Natural killer cell (primary cell): ENCODE measurements at regions not wholly inside any gene's neighbourhood (a gene's known extent, or its start where the extent isn't known, plus 50 kb on each side); places are given as distances from the start of the nearest gene placed in this dataset.

ENCODE experiments used
- ATAC-seq, 3 donors: fragments of 150-1000 bp in 2 of 3; fragments of 200-7000 bp in 1 of 3; cut with Tn5 transposase; 1 replicate in 1 of 3; 2 replicates in 2 of 3; pipeline ENCODE4 v1.10.0; 2021; ENCODE audit warnings: mild to moderate bottlenecking in 2 of 3, moderate library complexity in 2 of 3
- DNase-seq, 2 donors: peaks; one replicate each; pipeline versions ENCODE4 v3.0.0 to v3.0.0-alpha.2; 2013 to 2021; ENCODE audit warnings: mixed read lengths in 1 of 2
- H3K27ac ChIP-seq: one replicate; pipeline ENCODE4 v1.5.1; 2013; ENCODE audit warnings: mild to moderate bottlenecking, low read length
- H3K27me3 ChIP-seq: one replicate; pipeline ENCODE4 v1.6.1; 2013; ENCODE audit warnings: low read length; ENCODE audit not compliant: control insufficient read depth, insufficient read depth
- H3K36me3 ChIP-seq: one replicate; pipeline ENCODE4 v1.6.1; 2013; ENCODE audit warnings: low read length; ENCODE audit not compliant: control insufficient read depth, insufficient read depth
- H3K4me1 ChIP-seq: one replicate; pipeline ENCODE4 v1.6.1; 2013; ENCODE audit warnings: low read length; ENCODE audit not compliant: control insufficient read depth, insufficient read depth
- H3K4me3 ChIP-seq: one replicate; pipeline ENCODE4 v1.5.1; 2013; ENCODE audit warnings: low read length
- H3K9me3 ChIP-seq: one replicate; pipeline ENCODE4 v1.6.1; 2013; ENCODE audit warnings: low read length; ENCODE audit not compliant: control insufficient read depth, insufficient read depth
- H3K27ac Mint-ChIP-seq, 2 donors: one replicate each; pipeline ENCODE4 v1.8.0; 2022; ENCODE audit warnings: mild to moderate bottlenecking in 2 of 2, mixed read lengths in 2 of 2, moderate library complexity in 1 of 2
- H3K27me3 Mint-ChIP-seq, 2 donors: one replicate each; pipeline ENCODE4 v1.8.0; 2022; ENCODE audit warnings: low read depth in 2 of 2, mixed read lengths in 2 of 2
- H3K36me3 Mint-ChIP-seq: one replicate; pipeline ENCODE4 v1.8.0; 2022; ENCODE audit warnings: mixed read lengths
- H3K4me1 Mint-ChIP-seq, 2 donors: one replicate each; pipeline ENCODE4 v1.8.0; 2022; ENCODE audit warnings: mixed read lengths in 2 of 2
- H3K4me3 Mint-ChIP-seq: one replicate; pipeline ENCODE4 v1.8.0; 2022; ENCODE audit warnings: mild to moderate bottlenecking, moderate library complexity, mixed read lengths
- H3K9me3 Mint-ChIP-seq, 2 donors: one replicate each; pipeline ENCODE4 v1.8.0; 2022; ENCODE audit warnings: mixed read lengths in 2 of 2
- WGBS: methylation state at CpG from one replicate; pipeline ENCODE4 v1.1.7; 2013; ENCODE audit warnings: missing lambda C conversion rate; ENCODE audit not compliant: insufficient coverage; 5-methylcytosine and 5-hydroxymethylcytosine counted together
- intact Hi-C: fragments of 100-400 bp; cut with micrococcal nuclease; formaldehyde crosslinking; loops from one replicate; pipeline ENCODE4 v1.14.2; 2022
- TF ChIP-seq, protein P1 (sequence below): fragments of 200-600 bp; IDR thresholded peaks from one replicate; pipeline ENCODE4 v1.8.0; 2022; ENCODE audit warnings: antibody characterized with exemption

DNA sequence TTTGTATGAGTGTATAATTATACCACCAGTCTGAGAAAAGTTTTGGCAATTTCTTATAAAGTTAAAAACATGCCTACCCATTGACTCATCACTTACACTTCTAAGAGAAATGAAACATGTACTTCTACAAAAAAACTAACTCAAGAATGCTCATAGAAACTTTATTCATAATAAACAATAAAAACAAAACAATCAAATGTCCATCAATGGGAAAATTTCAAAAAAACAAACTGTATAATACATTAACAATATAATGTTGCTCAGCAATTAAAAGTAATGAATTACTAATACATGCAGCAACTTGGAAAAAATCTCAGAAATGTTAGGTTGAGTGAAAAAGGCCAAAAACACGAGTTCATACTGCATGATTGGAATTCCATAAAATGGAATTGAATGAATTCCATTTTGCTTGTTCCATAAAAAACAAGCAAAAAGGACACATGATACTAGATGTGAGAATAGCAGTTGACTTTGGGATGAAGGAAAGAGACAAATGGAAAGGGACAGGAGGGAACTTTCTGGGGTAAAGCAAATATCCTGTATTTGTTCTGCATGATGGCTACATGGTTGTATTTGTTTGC lies 726.6 kb downstream of the RFPL4B start:
- H3K27ac Mint-ChIP-seq: no peak overlapping the region

DNA sequence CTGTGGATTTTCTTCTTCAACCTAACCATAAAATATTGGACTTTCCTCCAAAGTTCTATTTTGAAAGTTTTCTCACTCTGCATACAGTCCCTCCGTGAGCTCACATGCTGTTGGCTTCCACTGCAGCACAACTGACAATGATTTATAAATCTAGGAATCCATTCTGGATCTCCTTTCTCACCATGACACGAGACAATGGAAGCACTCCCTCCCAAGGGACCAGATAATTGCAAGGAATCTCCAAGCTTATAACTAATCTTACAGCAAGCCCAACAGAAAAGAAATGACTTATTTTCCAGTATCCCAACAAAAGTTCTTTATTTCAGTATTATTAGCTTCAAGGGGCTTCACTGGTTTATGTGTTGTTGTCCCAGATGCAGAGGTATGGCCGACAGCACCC lies 729.0 kb downstream of the RFPL4B start:
- 79% methylated on average over 3 of the region's 3 CpGs for WGBS
- no peak overlapping the region for H3K27ac ChIP-seq
- no peaks in the 10 kb centered on the region for H3K9me3 ChIP-seq
- no peaks in the 10 kb centered on the region for H3K4me1 ChIP-seq
- Mint-ChIP-seq H3K4me3 (no peak overlapping the region), H3K9me3 (peaks cover 13 to 16% of the 10 kb centered on the region in 2 donors), H3K27me3 (no peaks in the 10 kb centered on the region), H3K36me3 (no peaks in the 10 kb centered on the region), H3K4me1 (no peaks in the 10 kb centered on the region), H3K27ac (no peak overlapping the region)
- DNase-seq: no peak
- no peak for ATAC-seq
- H3K27me3 ChIP-seq: no peaks in the 10 kb centered on the region
- no peaks in the 10 kb centered on the region for H3K36me3 ChIP-seq
- H3K4me3 ChIP-seq: no peak overlapping the region
- intact Hi-C loops: no loop called here
- TF ChIP-seq, protein P1, sequence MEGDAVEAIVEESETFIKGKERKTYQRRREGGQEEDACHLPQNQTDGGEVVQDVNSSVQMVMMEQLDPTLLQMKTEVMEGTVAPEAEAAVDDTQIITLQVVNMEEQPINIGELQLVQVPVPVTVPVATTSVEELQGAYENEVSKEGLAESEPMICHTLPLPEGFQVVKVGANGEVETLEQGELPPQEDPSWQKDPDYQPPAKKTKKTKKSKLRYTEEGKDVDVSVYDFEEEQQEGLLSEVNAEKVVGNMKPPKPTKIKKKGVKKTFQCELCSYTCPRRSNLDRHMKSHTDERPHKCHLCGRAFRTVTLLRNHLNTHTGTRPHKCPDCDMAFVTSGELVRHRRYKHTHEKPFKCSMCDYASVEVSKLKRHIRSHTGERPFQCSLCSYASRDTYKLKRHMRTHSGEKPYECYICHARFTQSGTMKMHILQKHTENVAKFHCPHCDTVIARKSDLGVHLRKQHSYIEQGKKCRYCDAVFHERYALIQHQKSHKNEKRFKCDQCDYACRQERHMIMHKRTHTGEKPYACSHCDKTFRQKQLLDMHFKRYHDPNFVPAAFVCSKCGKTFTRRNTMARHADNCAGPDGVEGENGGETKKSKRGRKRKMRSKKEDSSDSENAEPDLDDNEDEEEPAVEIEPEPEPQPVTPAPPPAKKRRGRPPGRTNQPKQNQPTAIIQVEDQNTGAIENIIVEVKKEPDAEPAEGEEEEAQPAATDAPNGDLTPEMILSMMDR: no peak

More for the DNA sequence above, 726.6 kb downstream of the RFPL4B start:
- no peaks in the 10 kb centered on the region for H3K27me3 Mint-ChIP-seq
- DNase-seq (no peak), ATAC-seq (no peak)
- H3K9me3 Mint-ChIP-seq: peaks cover 13 to 14% of the 10 kb centered on the region in 2 donors
- Histone ChIP-seq H3K4me1 (no peaks in the 10 kb centered on the region), H3K27ac (no peak overlapping the region), H3K9me3 (peaks cover 3% of the 10 kb centered on the region), H3K4me3 (no peak overlapping the region), H3K27me3 (no peaks in the 10 kb centered on the region), H3K36me3 (no peaks in the 10 kb centered on the region)
- no peak overlapping the region for H3K4me3 Mint-ChIP-seq
- no peaks in the 10 kb centered on the region for H3K4me1 Mint-ChIP-seq
- H3K36me3 Mint-ChIP-seq: no peaks in the 10 kb centered on the region
- TF ChIP-seq, protein P1: no peak
- 46% methylated on average over 1 of the region's 1 CpG for WGBS
- intact Hi-C loops: no loop called here

DNA sequence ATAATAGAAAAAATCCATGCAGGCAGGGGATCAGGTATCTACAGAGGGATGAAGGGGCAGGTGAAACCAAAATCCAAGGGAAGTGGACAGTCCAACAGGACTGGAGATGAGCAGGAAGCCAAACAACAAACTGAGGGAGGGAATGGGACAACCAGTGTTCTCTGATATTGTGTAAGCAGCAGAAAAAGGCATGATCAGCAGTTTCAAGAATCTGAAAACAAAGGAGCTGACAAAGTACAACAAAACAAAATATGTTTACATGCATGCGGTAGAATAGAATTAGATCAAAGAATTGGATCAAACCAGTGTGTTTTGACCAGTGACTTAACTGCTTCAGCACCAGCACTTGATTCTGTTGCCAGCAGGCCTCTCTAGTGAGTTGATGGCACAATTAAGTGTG lies 729.7 kb downstream of the RFPL4B start:
- ATAC-seq (no peak), DNase-seq (no peak)
- H3K9me3 ChIP-seq: peaks cover 2% of the 10 kb centered on the region
- Mint-ChIP-seq H3K4me3 (no peak overlapping the region), H3K4me1 (no peaks in the 10 kb centered on the region), H3K27me3 (no peaks in the 10 kb centered on the region), H3K9me3 (peaks cover 13 to 16% of the 10 kb centered on the region in 2 donors), H3K36me3 (no peaks in the 10 kb centered on the region), H3K27ac (no peak overlapping the region)
- no peaks in the 10 kb centered on the region for H3K4me1 ChIP-seq
- no peaks in the 10 kb centered on the region for H3K36me3 ChIP-seq
- 95% methylated on average over 1 of the region's 1 CpG for WGBS
- no peaks in the 10 kb centered on the region for H3K27me3 ChIP-seq
- no peak overlapping the region for H3K4me3 ChIP-seq
- intact Hi-C loops: no loop called here
- TF ChIP-seq, protein P1: no peak
- no peak overlapping the region for H3K27ac ChIP-seq

DNA sequence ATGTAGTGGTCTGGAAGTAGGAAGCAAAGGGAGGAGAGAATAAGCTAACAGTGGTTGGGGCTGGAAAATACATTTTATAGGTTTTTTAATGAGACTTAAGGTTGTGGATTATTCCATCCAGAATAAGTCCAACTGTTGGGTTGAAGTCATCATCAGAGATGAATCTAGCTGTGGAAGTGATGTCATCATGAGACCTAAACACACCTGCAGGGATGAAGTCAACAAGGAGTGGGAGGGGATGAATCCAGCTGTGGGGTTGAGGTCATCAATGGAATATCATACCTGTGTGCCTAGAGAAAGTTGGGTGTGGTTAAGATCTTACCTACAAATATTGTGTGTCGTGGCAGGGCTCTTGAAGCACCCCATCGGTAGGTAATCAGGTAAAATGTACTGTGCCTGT lies 730.7 kb downstream of the RFPL4B start:
- TF ChIP-seq, protein P1: no peak
- Histone ChIP-seq H3K9me3 (peaks cover 3% of the 10 kb centered on the region), H3K36me3 (no peaks in the 10 kb centered on the region), H3K4me3 (no peak overlapping the region), H3K27ac (no peak overlapping the region), H3K27me3 (no peaks in the 10 kb centered on the region), H3K4me1 (no peaks in the 10 kb centered on the region)
- Mint-ChIP-seq H3K27me3 (no peaks in the 10 kb centered on the region), H3K36me3 (no peaks in the 10 kb centered on the region), H3K27ac (no peak overlapping the region), H3K9me3 (peaks cover 13 to 16% of the 10 kb centered on the region in 2 donors), H3K4me3 (no peak overlapping the region), H3K4me1 (no peaks in the 10 kb centered on the region)
- intact Hi-C loops: no loop called here
- 87% methylated on average over 2 of the region's 2 CpGs for WGBS
- DNase-seq: no peak
- no peak for ATAC-seq
